GM21423 (cell line): ENCODE measurements at regions not wholly inside any gene's neighbourhood (a gene's known extent, or its start where the extent isn't known, plus 50 kb on each side); places are given as distances from the start of the nearest gene placed in this dataset.
"Not testable (repeated sequence)": the region's sequence is repeated elsewhere in the genome, so short reads cannot be mapped to it uniquely, and the experiment has no call there.

Experiments used
- ATAC-seq: cut with Tn5 transposase; IDR thresholded peaks from one replicate; pipeline ENCODE4 v1.9.1; 2021; ENCODE audit warnings: mild to moderate bottlenecking, moderate library complexity; ENCODE audit not compliant: unreplicated experiment

- ATAC-seq: no peak
Measured at GRCh38 chr2:101610750-101611315, 86.7 kb upstream of the MAP4K4 start.

DNA sequence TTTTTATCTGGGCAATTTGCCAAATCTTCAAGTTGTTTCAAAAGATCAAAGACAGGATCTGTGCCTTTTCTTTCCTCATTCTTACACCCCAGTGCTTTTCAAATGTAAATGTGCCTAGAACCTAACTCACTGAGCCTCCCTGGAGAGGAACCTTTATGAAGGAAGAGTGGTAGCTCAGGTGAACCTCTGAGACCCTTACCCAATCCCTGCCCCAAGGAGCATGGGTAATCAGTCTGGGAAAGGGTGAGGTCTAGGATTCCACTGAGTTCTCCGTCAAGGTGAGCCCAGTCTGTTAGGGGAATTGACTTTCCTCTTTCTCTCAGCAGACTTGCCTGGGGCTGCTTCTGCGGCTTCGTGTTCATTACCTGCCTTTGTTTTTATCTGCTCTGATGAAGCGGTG is 88.1 kb upstream of the MAP4K4 start:
- ATAC-seq: no peak

DNA sequence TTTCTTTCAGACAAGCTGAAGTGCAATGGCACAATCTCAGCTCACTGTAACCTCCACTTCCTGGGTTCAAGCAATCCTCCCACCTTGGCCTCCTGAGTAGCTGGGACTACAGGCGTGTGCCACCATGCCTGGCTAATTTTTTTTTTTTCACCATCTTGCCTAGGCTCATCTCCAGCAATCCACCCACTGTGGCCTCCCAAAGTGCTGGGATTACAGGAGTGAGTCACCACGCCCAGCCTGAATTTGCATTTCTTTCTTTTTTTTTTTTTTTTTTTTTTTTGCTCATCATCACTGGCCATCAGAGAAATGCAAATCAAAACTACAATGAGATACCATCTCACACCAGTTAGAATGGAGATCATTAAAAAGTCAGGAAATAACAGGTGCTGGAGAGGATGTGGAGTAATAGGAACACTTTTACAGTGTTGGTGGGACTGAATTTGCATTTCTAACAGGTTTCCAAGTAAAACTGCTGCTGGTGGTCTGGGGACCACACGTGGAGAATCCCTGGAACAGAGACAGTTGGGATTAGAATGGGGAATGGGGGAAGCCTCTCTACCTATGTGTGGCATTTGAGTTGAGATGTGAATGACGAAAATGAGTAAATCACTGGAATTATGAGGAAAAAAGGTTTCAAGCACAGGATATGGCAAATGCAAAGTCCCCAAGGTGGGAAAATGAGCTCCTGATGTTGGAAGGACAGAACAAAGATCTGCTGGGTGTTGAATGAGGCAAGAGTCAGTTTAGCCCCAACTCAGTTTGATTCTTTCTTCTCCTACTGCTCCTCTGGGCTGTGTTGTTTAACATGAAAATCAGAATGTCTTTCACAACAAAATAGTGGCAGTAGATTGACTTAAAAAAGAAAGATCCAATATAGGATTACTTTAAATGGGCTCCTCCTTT is 88.8 kb upstream of the MAP4K4 start:
- ATAC-seq: no peak

DNA sequence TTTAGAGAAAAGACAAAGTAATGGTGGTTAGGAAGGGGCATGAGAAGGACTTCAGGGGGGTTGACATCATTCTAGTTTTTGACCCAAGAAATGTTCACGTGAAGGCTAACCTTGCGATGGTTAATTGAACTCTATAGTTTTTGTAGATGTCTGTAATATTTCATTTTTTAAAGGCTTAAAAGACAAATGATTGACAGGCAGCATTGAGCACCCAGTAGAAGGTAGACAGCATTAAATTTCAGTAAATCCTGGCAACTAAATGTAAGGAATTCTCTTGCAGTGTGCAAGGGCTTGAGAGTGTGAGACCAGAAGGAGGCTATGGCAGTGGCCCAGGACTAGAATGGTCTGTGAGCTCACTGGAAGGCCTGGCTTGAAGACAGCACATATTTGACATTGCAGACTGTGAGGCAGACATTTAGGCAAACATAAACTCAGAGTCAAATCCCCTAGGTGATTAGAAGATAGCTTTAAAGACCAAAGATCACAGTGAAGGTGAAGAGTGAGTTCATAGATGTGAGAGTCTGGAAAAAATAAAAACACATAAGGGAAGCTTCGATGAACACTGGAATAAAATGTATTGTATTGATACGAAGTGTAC is 100.1 kb upstream of the MAP4K4 start:
- no peak for ATAC-seq

DNA sequence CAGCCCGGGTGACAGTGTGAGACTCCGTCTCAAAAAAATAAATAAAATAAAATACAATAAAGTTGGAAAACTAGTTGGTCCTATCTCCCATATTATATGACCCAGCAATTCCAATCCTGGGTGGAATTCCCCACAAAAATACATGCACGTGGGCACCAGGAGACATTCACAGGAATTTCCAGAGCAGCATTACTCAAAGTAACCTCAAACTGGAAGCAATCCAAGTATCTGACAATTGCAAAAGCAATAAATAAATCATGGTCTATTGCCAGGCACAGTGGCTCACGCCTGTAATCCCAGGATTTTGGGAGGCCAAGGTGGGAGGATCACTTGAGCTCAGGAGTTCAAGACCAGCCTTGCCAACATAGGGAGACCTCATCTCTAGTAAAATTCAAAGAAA is 101.2 kb upstream of the MAP4K4 start:
- no peak for ATAC-seq

GRCh38 chr2:101587251-101587650 is 110.3 kb upstream of the MAP4K4 start:
- no peak for ATAC-seq

DNA sequence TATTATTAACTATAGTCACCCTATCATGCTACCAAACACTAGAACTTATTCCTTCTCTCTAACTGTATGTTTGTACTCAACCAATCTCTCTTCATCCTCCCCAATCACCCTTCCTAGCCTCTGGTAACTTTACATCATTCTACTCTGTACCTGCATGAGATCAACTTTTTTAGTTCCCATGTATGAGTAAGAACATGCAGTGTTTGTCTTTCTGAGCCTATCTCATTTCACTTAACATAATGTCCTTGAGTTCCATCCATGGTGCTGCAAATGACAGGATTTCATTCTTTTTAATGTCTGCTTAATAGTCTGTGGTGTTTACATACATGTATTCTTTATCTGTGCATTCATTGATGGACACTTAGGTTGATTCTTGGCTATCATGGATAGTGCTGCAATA is 108.9 kb upstream of the RFX8 start:
- ATAC-seq: no peak

GRCh38 chr2:101581675-101582299 is 106.9 kb upstream of the RFX8 start:
- ATAC-seq: no peak

DNA sequence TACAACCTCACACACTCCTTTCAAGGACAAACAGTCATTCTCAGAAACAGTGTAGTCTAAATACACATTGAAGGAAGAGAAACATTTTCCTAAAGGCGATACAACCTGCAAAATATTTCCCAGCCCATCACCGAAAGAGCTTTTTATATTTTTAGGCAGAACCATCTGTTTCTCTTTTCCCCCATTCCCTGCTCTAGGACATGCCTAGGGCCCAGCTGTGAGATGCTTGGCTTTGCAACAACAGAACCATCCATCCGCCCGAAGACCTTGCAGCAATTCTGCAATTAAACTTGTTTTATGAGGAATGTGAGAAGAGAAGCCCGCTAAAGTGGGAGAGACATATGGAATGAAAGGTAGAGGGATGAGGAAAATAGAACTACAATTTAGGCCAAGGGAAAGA is 105.6 kb upstream of the RFX8 start:
- ATAC-seq: no peak

- ATAC-seq: no peak
Measured at GRCh38 chr2:101578671-101579070, 103.8 kb upstream of the RFX8 start.

- ATAC-seq: not testable (repeated sequence)
Measured at GRCh38 chr2:101578135-101578534, 103.2 kb upstream of the RFX8 start.

DNA sequence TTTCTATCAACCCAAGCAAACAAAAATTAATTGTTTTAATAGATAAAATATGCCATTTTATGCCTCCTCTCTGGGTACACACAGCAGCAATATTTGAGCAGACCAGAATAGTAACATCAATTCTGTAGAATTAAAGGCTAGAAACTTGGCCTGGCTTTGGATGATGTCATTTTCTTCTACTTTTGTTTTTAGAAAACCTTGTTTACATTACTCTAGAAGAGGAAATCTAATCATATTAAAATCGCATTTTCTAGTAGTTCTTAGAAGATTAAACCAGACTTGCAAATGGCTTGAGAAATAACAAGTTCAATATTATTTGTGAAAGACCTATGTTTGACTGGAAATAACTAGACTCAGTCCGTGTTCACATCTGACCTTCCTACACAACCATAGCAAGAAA is 102.3 kb upstream of the RFX8 start:
- no peak for ATAC-seq

- ATAC-seq: no peak
Measured at GRCh38 chr2:101574622-101575021, 99.7 kb upstream of the RFX8 start.

GRCh38 chr2:101571951-101572350 is 97.0 kb upstream of the RFX8 start:
- no peak for ATAC-seq

- no peak for ATAC-seq
Measured at GRCh38 chr2:101569886-101570520, 95.1 kb upstream of the RFX8 start.

DNA sequence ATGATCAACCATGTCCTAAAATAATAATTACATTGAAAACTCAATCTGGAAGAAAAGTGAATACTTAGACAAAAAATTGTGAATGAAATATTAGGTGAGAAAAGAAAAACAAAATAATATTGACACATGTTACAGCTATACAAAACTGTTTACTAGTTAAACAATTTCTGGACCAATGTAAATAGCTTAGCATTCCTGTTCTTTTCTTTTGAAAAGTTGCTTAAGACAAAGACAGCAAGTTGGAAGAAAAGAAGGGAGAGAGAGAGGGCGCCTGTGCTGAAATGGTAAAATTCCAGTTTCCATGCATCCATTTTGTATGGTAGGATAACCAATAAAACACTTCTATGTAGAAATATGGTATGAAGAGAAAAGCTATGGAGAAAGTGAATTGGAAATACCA is 94.1 kb upstream of the RFX8 start:
- no peak for ATAC-seq

DNA sequence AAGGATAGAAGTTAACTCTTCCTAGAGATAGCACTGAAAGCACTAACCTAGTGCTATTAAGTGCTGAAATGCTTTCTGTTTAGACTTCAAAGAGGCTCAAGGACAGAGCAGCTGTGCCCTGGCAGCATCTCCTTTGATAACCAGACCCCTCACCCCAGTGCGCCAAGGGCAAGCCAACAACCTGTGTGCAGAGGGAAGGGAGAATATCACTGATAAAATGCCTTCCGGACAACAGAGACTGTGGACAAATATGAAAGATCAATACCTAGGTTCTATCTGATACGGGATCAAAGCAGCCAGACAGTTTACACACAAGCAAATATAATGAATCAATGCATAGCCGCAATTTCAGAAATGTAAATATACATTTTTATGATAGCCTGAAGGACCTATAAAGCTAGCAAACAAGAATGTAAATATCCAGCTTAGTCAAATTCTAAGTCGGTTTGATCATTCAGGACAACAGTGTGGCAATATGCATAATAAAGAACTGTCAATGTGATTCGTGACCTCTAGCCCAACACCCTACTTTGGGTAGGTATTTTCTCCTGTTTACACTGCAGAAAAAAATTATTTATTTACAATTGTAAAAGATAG is 91.8 kb upstream of the RFX8 start:
- no peak for ATAC-seq

DNA sequence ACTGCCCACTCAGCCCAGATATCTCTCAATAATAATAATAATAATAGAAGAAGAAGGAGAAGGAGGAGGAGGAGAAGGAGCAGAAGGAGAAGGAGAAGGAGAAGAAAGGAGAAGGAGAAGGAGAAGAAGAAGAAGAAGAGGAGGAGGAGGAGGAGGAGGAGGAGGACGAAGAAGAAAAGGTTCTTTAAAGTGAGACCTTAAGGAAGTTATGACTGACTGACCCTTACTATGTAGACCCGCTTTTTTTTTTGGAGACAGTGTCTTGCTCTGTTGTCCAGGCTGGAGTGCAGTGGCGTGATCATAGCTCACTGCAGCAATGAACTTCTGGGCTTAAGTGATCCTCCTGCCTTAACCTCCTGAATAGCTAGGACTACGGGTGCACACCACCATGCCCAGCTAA is 88.9 kb upstream of the RFX8 start:
- ATAC-seq: no peak

DNA sequence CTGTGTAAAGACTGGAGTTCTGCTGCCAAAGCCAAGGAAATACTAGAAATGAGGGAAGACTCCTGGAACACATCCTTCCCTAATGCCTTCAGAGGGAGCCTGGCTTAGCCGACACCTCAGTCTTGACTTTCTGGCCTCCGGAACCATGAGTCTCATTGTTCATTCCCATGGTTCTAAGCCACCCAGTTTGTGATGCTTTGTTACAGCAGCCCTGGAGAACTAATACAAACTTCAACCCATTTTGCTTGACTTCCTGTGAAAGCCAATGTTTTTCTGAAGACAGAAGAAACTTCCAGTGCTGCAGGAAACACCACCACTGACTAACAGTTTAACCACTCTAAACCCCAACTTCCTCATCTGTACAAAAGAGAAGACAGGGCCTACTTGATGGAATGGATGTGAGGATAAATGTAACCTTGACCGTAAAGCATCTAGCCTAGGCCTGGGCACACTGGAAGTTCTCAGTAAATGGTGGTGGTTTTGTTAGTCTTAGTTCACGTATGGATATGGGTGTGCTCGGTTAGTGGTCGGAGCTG is 85.9 kb upstream of the RFX8 start:
- ATAC-seq: no peak

GRCh38 chr2:101559551-101559950 is 84.6 kb upstream of the RFX8 start:
- ATAC-seq: no peak
